LHCN-M2 (cell line): ENCODE measurements at regions not wholly inside any gene's neighbourhood (a gene's known extent, or its start where the extent isn't known, plus 50 kb on each side); places are given as distances from the start of the nearest gene placed in this dataset.
A peak's percentile ranks its signal among the peaks of the same experiment; 100 is the strongest.

Experiments used
- DNase-seq: peaks from one replicate; pipeline ENCODE4 v3.0.0-alpha.2; 2012; ENCODE audit warnings: low read depth

GRCh38 chr1:239879321-239880170 is 212.1 kb upstream of the FMN2 start:
- DNase-seq = no peak

GRCh38 chr1:239882967-239883366 is 208.7 kb upstream of the FMN2 start:
- no peak for DNase-seq

GRCh38 chr1:239884796-239885195 is 206.9 kb upstream of the FMN2 start:
- DNase-seq = no peak

GRCh38 chr1:239886266-239886665 is 205.4 kb upstream of the FMN2 start:
- DNase-seq = no peak

- DNase-seq = no peak
Measured at GRCh38 chr1:239888639-239889038, 203.0 kb upstream of the FMN2 start.

- DNase-seq = no peak
Measured at GRCh38 chr1:239891621-239892358, 199.9 kb upstream of the FMN2 start.

- DNase-seq = no peak
Measured at GRCh38 chr1:239892602-239893001, 199.1 kb upstream of the FMN2 start.

- DNase-seq = peak; percentile 11
Measured at GRCh38 chr1:239893127-239893731, 198.5 kb upstream of the FMN2 start.

GRCh38 chr1:239896569-239896968 is 195.1 kb upstream of the FMN2 start:
- DNase-seq = no peak

GRCh38 chr1:239896980-239897379 is 194.7 kb upstream of the FMN2 start:
- no peak for DNase-seq

- DNase-seq = no peak
Measured at GRCh38 chr1:239897458-239897857, 194.2 kb upstream of the FMN2 start.

- DNase-seq = peak; percentile 68
Measured at GRCh38 chr1:239898062-239898730, 193.5 kb upstream of the FMN2 start.

- DNase-seq = no peak
Measured at GRCh38 chr1:239899747-239900146, 191.9 kb upstream of the FMN2 start.

GRCh38 chr1:239906394-239906793 is 185.3 kb upstream of the FMN2 start:
- DNase-seq = no peak

- peak; percentile 82 for DNase-seq
Measured at GRCh38 chr1:239909898-239910297, 181.8 kb upstream of the FMN2 start.

GRCh38 chr1:239912471-239912870 is 179.2 kb upstream of the FMN2 start:
- peak; percentile 77 for DNase-seq

GRCh38 chr1:239913141-239913585 is 178.5 kb upstream of the FMN2 start:
- no peak for DNase-seq

GRCh38 chr1:239914751-239915231 is 176.9 kb upstream of the FMN2 start:
- DNase-seq = peak; percentile 96

- no peak for DNase-seq
Measured at GRCh38 chr1:239918634-239919033, 173.0 kb upstream of the FMN2 start.

GRCh38 chr1:239920214-239920613 is 171.5 kb upstream of the FMN2 start:
- DNase-seq = no peak

- no peak for DNase-seq
Measured at GRCh38 chr1:239922778-239923522, 168.7 kb upstream of the FMN2 start.
